ENCODE measurements at regions not wholly inside any gene's neighbourhood (a gene's known extent, or its start where the extent isn't known, plus 50 kb on each side); places are given as distances from the start of the nearest gene placed in this dataset.

GRCh38 chr3:26106228-26106627, 316.3 kb downstream of the OXSM start:
- DNase-seq (ENCODE audit: low spot score): no peak
- no peak for TF ChIP-seq CTCF (IDR thresholded peaks at IDR 0.05; ENCODE audit: borderline replicate concordance, control extremely low read depth, extremely low read depth, insufficient read depth, missing control alignments)
- in situ Hi-C loops (cut with MboI; ENCODE audit: low sequenced_read_pairs, unreplicated experiment): no loop called here

- in situ Hi-C loops (cut with MboI; ENCODE audit: low sequenced_read_pairs, unreplicated experiment): no loop called here
- TF ChIP-seq CTCF (IDR thresholded peaks at IDR 0.05; ENCODE audit: borderline replicate concordance, control extremely low read depth, extremely low read depth, insufficient read depth, missing control alignments): no peak
- DNase-seq (ENCODE audit: low spot score): no peak
These were observed 319.1 kb downstream of the OXSM start for GRCh38 chr3:26108846-26109489.

GRCh38 chr3:26114851-26115250, 325.0 kb downstream of the OXSM start:
- in situ Hi-C loops (cut with MboI; ENCODE audit: low sequenced_read_pairs, unreplicated experiment): no loop called here
- no peak for TF ChIP-seq CTCF (IDR thresholded peaks at IDR 0.05; ENCODE audit: borderline replicate concordance, control extremely low read depth, extremely low read depth, insufficient read depth, missing control alignments)

DNA sequence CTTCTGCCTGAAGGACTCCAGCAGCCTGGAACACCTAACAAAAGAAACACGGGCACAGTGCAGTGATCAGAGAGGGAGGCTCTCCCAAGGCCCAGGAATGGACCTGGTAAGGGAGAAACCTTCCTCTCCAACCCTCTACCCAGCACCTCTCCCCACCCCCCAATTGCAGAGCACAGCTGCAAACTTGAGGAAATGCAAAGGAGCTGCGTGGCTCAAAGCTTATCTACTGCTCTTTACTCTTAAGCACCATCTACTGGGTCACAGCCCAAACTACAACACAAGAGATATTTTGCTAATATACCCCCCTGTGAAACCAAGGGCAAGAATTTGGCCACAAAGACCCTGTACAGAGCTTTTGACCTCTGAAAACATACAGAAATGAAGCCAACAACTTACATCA, 328.3 kb downstream of the OXSM start:
- in situ Hi-C loops (cut with MboI; ENCODE audit: low sequenced_read_pairs, unreplicated experiment): no loop called here
- TF ChIP-seq CTCF (IDR thresholded peaks at IDR 0.05; ENCODE audit: borderline replicate concordance, control extremely low read depth, extremely low read depth, insufficient read depth, missing control alignments): peak; percentile 14
- DNase-seq (ENCODE audit: low spot score): peak; percentile 14

More at GRCh38 chr3:26114851-26115250, 325.0 kb downstream of the OXSM start:
- DNase-seq (ENCODE audit: low spot score): no peak

GRCh38 chr3:26132942-26133341, 343.1 kb downstream of the OXSM start:
- in situ Hi-C loops (cut with MboI; ENCODE audit: low sequenced_read_pairs, unreplicated experiment): no loop called here
- TF ChIP-seq CTCF (IDR thresholded peaks at IDR 0.05; ENCODE audit: borderline replicate concordance, control extremely low read depth, extremely low read depth, insufficient read depth, missing control alignments): no peak
- DNase-seq (ENCODE audit: low spot score): no peak

- DNase-seq (ENCODE audit: low spot score): no peak
- no peak for TF ChIP-seq CTCF (IDR thresholded peaks at IDR 0.05; ENCODE audit: borderline replicate concordance, control extremely low read depth, extremely low read depth, insufficient read depth, missing control alignments)
- in situ Hi-C loops (cut with MboI; ENCODE audit: low sequenced_read_pairs, unreplicated experiment): no loop called here
These were observed 351.4 kb downstream of the OXSM start for GRCh38 chr3:26141296-26141695.
